ENCODE measurements at regions not wholly inside any gene's neighbourhood (a gene's known extent, or its start where the extent isn't known, plus 50 kb on each side); places are given as distances from the start of the nearest gene placed in this dataset.
"Not testable (repeated sequence)": the region's sequence is repeated elsewhere in the genome, so short reads cannot be mapped to it uniquely, and the experiment has no call there.

- no peak for DNase-seq (ENCODE audit: low spot score)
Observed at GRCh38 chrX:75673468-75673867, 111.6 kb downstream of the MAGEE2 start.

- DNase-seq (ENCODE audit: low spot score): no peak
Observed at GRCh38 chrX:75655627-75656026, 129.4 kb downstream of the MAGEE2 start.

- DNase-seq (ENCODE audit: low spot score): no peak
Observed at GRCh38 chrX:75649829-75650228, 127.0 kb upstream of the ZDHHC15 start.

- DNase-seq (ENCODE audit: low spot score): no peak
Observed at GRCh38 chrX:75648803-75649588, 126.2 kb upstream of the ZDHHC15 start.

GRCh38 chrX:75642811-75643361, 120.0 kb upstream of the ZDHHC15 start:
- DNase-seq (ENCODE audit: low spot score): no peak

GRCh38 chrX:75638332-75638731, 115.5 kb upstream of the ZDHHC15 start:
- peak; percentile 0 for DNase-seq (ENCODE audit: low spot score)

GRCh38 chrX:75625232-75625631, 102.4 kb upstream of the ZDHHC15 start:
- DNase-seq (ENCODE audit: low spot score): peak; percentile 17

GRCh38 chrX:75623535-75623934, 100.7 kb upstream of the ZDHHC15 start:
- DNase-seq (ENCODE audit: low spot score): peak; percentile 2

- DNase-seq (ENCODE audit: low spot score): no peak
Observed at GRCh38 chrX:75609406-75609805, 86.6 kb upstream of the ZDHHC15 start.

GRCh38 chrX:75603833-75604232, 81.0 kb upstream of the ZDHHC15 start:
- DNase-seq (ENCODE audit: low spot score): peak; percentile 37

GRCh38 chrX:75602022-75602421, 79.2 kb upstream of the ZDHHC15 start:
- not testable (repeated sequence) for DNase-seq (ENCODE audit: low spot score)

- DNase-seq (ENCODE audit: low spot score): peak; percentile 6
Observed at GRCh38 chrX:75596178-75596577, 73.3 kb upstream of the ZDHHC15 start.

- DNase-seq (ENCODE audit: low spot score): not testable (repeated sequence)
Observed at GRCh38 chrX:75593186-75593585, 70.3 kb upstream of the ZDHHC15 start.

- no peak for DNase-seq (ENCODE audit: low spot score)
Observed at GRCh38 chrX:75582511-75582910, 59.7 kb upstream of the ZDHHC15 start.

All from pons (tissue), 1 donor.